ENCODE measurements at regions not wholly inside any gene's neighbourhood (a gene's known extent, or its start where the extent isn't known, plus 50 kb on each side); places are given as distances from the start of the nearest gene placed in this dataset.
A peak's percentile ranks its signal among the peaks of the same experiment; 100 is the strongest.

DNA sequence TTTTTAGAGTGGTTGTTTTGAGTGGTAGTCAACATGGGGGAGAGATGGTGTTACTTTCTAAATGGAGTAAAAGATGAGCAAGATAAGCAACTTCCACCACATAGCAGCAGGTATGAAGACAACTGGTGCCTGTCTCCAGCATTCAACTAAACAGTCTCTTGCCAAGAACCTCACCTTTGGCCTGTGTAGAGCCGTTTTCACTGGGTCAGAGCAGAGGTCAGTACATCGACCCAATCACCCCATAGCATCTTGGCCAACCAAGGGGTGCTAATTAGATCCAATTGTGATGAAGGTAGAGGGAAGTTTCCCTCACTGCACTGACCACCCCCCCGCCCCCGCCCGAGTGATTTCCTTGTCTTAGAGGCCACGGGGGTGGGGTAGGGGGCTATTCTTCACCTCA lies 188.2 kb downstream of the BLID start:
- no peak overlapping the region for H3K9ac ChIP-seq (ENCODE audit: control insufficient read depth, extremely low read depth, insufficient read depth, low read length)
- no peak overlapping the region for H3K4me2 ChIP-seq (ENCODE audit: control insufficient read depth, extremely low read depth, insufficient read depth, low read depth, low read length)
- no peaks in the 10 kb centered on the region for H4K20me1 ChIP-seq (ENCODE audit: control insufficient read depth, extremely low read depth, insufficient read depth, low read length)
- H3K79me2 ChIP-seq (ENCODE audit: control insufficient read depth, insufficient read depth, low read length) = no peaks in the 10 kb centered on the region
- H3K4me3 ChIP-seq (ENCODE audit: control insufficient read depth in 2 of 3, extremely low read depth in 1 of 3, insufficient read depth in 2 of 3, low read depth in 1 of 3, low read length in 3 of 3) = no peak overlapping the region
- no peak overlapping the region for H2AFZ ChIP-seq (ENCODE audit: control insufficient read depth, low read length)
- DNase-seq (ENCODE audit: low read depth, low spot score) (no peak), FAIRE-seq (no peak)
- no peaks in the 10 kb centered on the region for H3K36me3 ChIP-seq (ENCODE audit: control insufficient read depth in 2 of 2, extremely low read depth in 1 of 2, insufficient read depth in 2 of 2, low read length in 2 of 2)
- dilution Hi-C loops (cut with MboI; ENCODE audit: extremely low pct_ligation_motif_present, low sequenced_read_pairs) = no loop called here
- H3K9me3 ChIP-seq (ENCODE audit: control insufficient read depth, low read depth, low read length) = no peaks in the 10 kb centered on the region
- no peak overlapping the region for H3K27ac ChIP-seq (ENCODE audit: control insufficient read depth, insufficient read depth, low read length)
- H3K4me1 ChIP-seq (ENCODE audit: control insufficient read depth, extremely low read depth, insufficient read depth, low read length) = peaks cover 14% of the 10 kb centered on the region
- no peaks in the 10 kb centered on the region for H3K9me1 ChIP-seq (ENCODE audit: control insufficient read depth, extremely low read depth, insufficient read depth, low read length)
- TF ChIP-seq EZH2 (IDR thresholded peaks at IDR 0.05; ENCODE audit: low read length) (no peak), CTCF (optimal IDR thresholded peaks at IDR 0.05 in 1 of 3, IDR thresholded peaks at IDR 0.05 in 1 of 3, conservative IDR thresholded peaks at IDR 0.05 in 1 of 3; ENCODE audit: extremely low read depth in 1 of 3, insufficient read depth in 2 of 3, low read length in 3 of 3) (no peak)
- no peaks in the 10 kb centered on the region for H3K27me3 ChIP-seq (ENCODE audit: control insufficient read depth, extremely low read depth, insufficient read depth, low read length)

DNA sequence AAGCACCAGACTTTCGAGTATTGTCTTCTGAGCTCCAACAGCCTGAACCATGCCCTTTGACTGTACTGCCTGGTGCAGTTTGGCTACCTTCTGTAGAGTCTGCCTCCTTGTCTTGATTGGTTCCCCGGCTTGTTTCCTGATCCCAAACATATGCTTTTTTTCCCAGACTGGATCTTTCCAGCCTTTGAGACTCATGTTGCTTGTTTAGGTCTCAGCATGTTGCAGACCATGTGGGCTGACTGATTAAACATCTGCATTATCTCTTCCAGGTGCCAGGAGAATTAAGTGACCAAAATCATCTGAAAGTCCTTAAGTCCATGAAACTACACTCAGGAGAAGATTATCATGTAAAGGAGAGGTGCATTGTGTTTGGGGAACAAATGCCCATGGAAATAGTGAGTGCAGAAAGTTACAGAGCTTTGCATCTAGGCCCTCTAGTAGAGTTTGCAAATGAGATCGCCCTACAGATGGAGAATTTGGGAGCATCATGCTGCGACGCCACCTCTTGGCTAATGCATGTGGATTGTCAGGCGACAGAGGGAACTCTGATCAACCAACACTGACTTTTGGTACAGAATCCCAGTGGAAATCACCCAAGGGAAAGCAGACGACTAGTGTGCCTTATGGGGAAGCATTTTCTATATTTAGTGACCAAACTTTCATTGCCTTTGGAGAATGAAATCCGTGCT lies 188.8 kb downstream of the BLID start:
- dilution Hi-C loops (cut with MboI; ENCODE audit: extremely low pct_ligation_motif_present, low sequenced_read_pairs) = no loop called here
- Histone ChIP-seq H4K20me1 (ENCODE audit: control insufficient read depth, extremely low read depth, insufficient read depth, low read length) (no peaks in the 10 kb centered on the region), H3K9me3 (ENCODE audit: control insufficient read depth, low read depth, low read length) (no peaks in the 10 kb centered on the region), H3K9ac (ENCODE audit: control insufficient read depth, extremely low read depth, insufficient read depth, low read length) (no peak overlapping the region), H3K27ac (ENCODE audit: control insufficient read depth, insufficient read depth, low read length) (no peak overlapping the region), H3K36me3 (ENCODE audit: control insufficient read depth in 2 of 2, extremely low read depth in 1 of 2, insufficient read depth in 2 of 2, low read length in 2 of 2) (no peaks in the 10 kb centered on the region), H2AFZ (ENCODE audit: control insufficient read depth, low read length) (no peak overlapping the region), H3K27me3 (ENCODE audit: control insufficient read depth, extremely low read depth, insufficient read depth, low read length) (no peaks in the 10 kb centered on the region), H3K79me2 (ENCODE audit: control insufficient read depth, insufficient read depth, low read length) (no peaks in the 10 kb centered on the region), H3K9me1 (ENCODE audit: control insufficient read depth, extremely low read depth, insufficient read depth, low read length) (no peaks in the 10 kb centered on the region), H3K4me1 (ENCODE audit: control insufficient read depth, extremely low read depth, insufficient read depth, low read length) (peaks cover 8% of the 10 kb centered on the region), H3K4me2 (ENCODE audit: control insufficient read depth, extremely low read depth, insufficient read depth, low read depth, low read length) (no peak overlapping the region), H3K4me3 (ENCODE audit: control insufficient read depth in 2 of 3, extremely low read depth in 1 of 3, insufficient read depth in 2 of 3, low read depth in 1 of 3, low read length in 3 of 3) (no peak overlapping the region)
- no peak for DNase-seq (ENCODE audit: low read depth, low spot score)
- FAIRE-seq = no peak
- TF ChIP-seq CTCF (optimal IDR thresholded peaks at IDR 0.05 in 1 of 3, IDR thresholded peaks at IDR 0.05 in 1 of 3, conservative IDR thresholded peaks at IDR 0.05 in 1 of 3; ENCODE audit: extremely low read depth in 1 of 3, insufficient read depth in 2 of 3, low read length in 3 of 3) = peak in 1 of 3 experiments; percentile 27
- no peak for TF ChIP-seq EZH2 (IDR thresholded peaks at IDR 0.05; ENCODE audit: low read length)

Measured in keratinocyte (primary cell).